K562 (cell line): ENCODE measurements at regions not wholly inside any gene's neighbourhood (a gene's known extent, or its start where the extent isn't known, plus 50 kb on each side); places are given as distances from the start of the nearest gene placed in this dataset.

Experiments used
- ATAC-seq: fragments of 200-7000 bp; cut with Tn5 transposase; 3 replicates; pipeline ENCODE4 v1.9.1; 2020; ENCODE audit warnings: moderate library complexity
- BruUV-seq: library from RNA; stranded (reverse); fragments of 400-500 nt; replicated peaks from 2 replicates; lab custom pipeline; 2021; lab: Mats Ljungman, UMichigan
- CTCF ChIA-PET: fragments of 300-600 bp; formaldehyde crosslinking; extraction: SDS; loops from one replicate; lab custom pipeline; 2021; ENCODE audit warnings: low intra/inter-chr PET ratio; lab: Yijun Ruan, JAX
- POLR2A ChIA-PET: fragments of 300-600, 350-650 bp; sonication (Branson Sonifier 250); formaldehyde crosslinking; extraction: SDS; loops from one replicate; lab custom pipeline; 2021; ENCODE audit warnings: antibody characterized with exemption, inconsistent platforms; lab: Yijun Ruan, JAX
- DNase-seq, 4 experiments: peaks; one replicate each; pipeline versions ENCODE4 v3.0.0 to v3.0.0-alpha.2; 2011 to 2018; ENCODE audit warnings: low spot score in 3 of 4, mixed read lengths in 3 of 4; ENCODE audit errors: extremely low read depth in 1 of 4
- FAIRE-seq: peaks from 2 replicates; lab custom pipeline; 2011; peaks lifted over from hg19 to GRCh38; lab: Jason Lieb, UNC
- H2AFZ ChIP-seq: 2 replicates; pipeline ENCODE4 v1.6.0; 2011; ENCODE audit warnings: low read depth, low read length, control low read depth, inconsistent platforms
- H3K27ac ChIP-seq: fragments of 200-600 bp; 3 replicates; pipeline ENCODE4 v1.8.0; 2011; ENCODE audit warnings: low read depth, mild to moderate bottlenecking, control low read depth, inconsistent platforms, low read length, moderate library complexity, mixed read lengths; ENCODE audit errors: extremely low read depth
- H3K27me3 ChIP-seq, 2 experiments: fragments of 300-600 bp in 1 of 2; 2 replicates in 1 of 2; 3 replicates in 1 of 2; pipeline versions ENCODE4 v1.6.0 to v1.8.0; 2011; ENCODE audit warnings: inconsistent platforms in 2 of 2, low read length in 2 of 2, mild to moderate bottlenecking in 1 of 2, mixed read lengths in 1 of 2, moderate library complexity in 1 of 2; ENCODE audit not compliant: control insufficient read depth in 2 of 2, insufficient read depth in 2 of 2
- H3K36me3 ChIP-seq: fragments of 300-600 bp; 3 replicates; pipeline ENCODE4 v1.8.0; 2011; ENCODE audit warnings: mild to moderate bottlenecking, low read length, inconsistent platforms; ENCODE audit not compliant: control insufficient read depth, insufficient read depth
- H3K4me1 ChIP-seq, 2 experiments: fragments of 200-600 bp in 1 of 2; replicated peaks in 1 of 2; 2 replicates in 1 of 2; 3 replicates in 1 of 2; pipeline versions ENCODE4 v1.5.1 to v1.8.0; 2011; ENCODE audit warnings: inconsistent platforms in 2 of 2, low read length in 2 of 2, mild to moderate bottlenecking in 1 of 2, mixed read lengths in 1 of 2, moderate library complexity in 1 of 2; ENCODE audit not compliant: control insufficient read depth in 2 of 2, insufficient read depth in 2 of 2
- H3K4me2 ChIP-seq: 2 replicates; pipeline ENCODE4 v1.6.1; 2011; ENCODE audit warnings: low read length, control low read depth, inconsistent platforms, mixed read lengths; ENCODE audit not compliant: insufficient read depth
- H3K4me3 ChIP-seq: fragments of 200-600 bp; sonication (generic), shearing (Covaris generic); 2 replicates; pipeline ENCODE4 v1.5.1; 2016; ENCODE audit warnings: control low read depth, inconsistent platforms
- H3K79me2 ChIP-seq: fragments of 200-600 bp; 3 replicates; pipeline ENCODE4 v1.8.0; 2011; ENCODE audit warnings: low read length, inconsistent platforms; ENCODE audit not compliant: control insufficient read depth, insufficient read depth
- H3K9ac ChIP-seq, 2 experiments: 2 replicates each; pipeline versions ENCODE4 v1.6.0 to v1.6.1; 2011; ENCODE audit warnings: low read depth in 2 of 2, low read length in 2 of 2, control low read depth in 1 of 2, inconsistent platforms in 1 of 2, mild to moderate bottlenecking in 1 of 2, mixed read lengths in 1 of 2; ENCODE audit not compliant: insufficient read depth in 1 of 2
- H3K9me1 ChIP-seq: one replicate; pipeline ENCODE4 v1.6.0; 2011; ENCODE audit warnings: inconsistent platforms, mild to moderate bottlenecking, low read length, moderate library complexity; ENCODE audit not compliant: control insufficient read depth, insufficient read depth
- H3K9me3 ChIP-seq: replicated peaks from 2 replicates; pipeline ENCODE4 v1.5.1; 2011; ENCODE audit warnings: low read depth, low read length, inconsistent platforms; ENCODE audit not compliant: control insufficient read depth, insufficient read depth
- H4K20me1 ChIP-seq: replicated peaks from 2 replicates; pipeline ENCODE4 v1.6.1; 2011; ENCODE audit warnings: low read length, inconsistent platforms, mixed read lengths; ENCODE audit not compliant: control insufficient read depth, insufficient read depth
- CHD4 ChIP-seq: fragments of 200-600 bp; sonication (generic); IDR thresholded peaks from 3 replicates; pipeline ENCODE4 v1.6.1; 2012; ENCODE audit warnings: low read depth, mild to moderate bottlenecking, mixed read lengths, low read length, inconsistent platforms; ENCODE audit not compliant: insufficient read depth, insufficient replicate concordance, poor library complexity, severe bottlenecking
- DNMT1 ChIP-seq: fragments of 450-650 bp; IDR thresholded peaks from 2 replicates; pipeline ENCODE4 v1.6.1; 2016; ENCODE audit warnings: antibody characterized with exemption, mild to moderate bottlenecking
- PHB2 ChIP-seq: fragments of 450-650 bp; IDR thresholded peaks from 2 replicates; pipeline ENCODE4 v1.6.1; 2017; ENCODE audit warnings: low read depth
- RCOR1 ChIP-seq, 2 experiments: IDR thresholded peaks; 2 replicates each; pipeline ENCODE4 v1.6.1; 2012; ENCODE audit warnings: low read depth in 2 of 2, low read length in 2 of 2, borderline replicate concordance in 1 of 2, improper control_type of control experiment in 1 of 2
- SMARCB1 ChIP-seq: IDR thresholded peaks from 2 replicates; pipeline ENCODE4 v1.6.1; 2011; ENCODE audit warnings: improper control_type of control experiment, low read depth; ENCODE audit not compliant: insufficient read length
- ZEB2 ChIP-seq: fragments of 450-650 bp; IDR thresholded peaks from 2 replicates; pipeline ENCODE4 v1.6.1; 2016
- ZNF282 ChIP-seq: sonication (generic); formaldehyde crosslinking; IDR thresholded peaks from 2 replicates; pipeline ENCODE4 v1.8.1; 2023; ENCODE audit warnings: missing genetic modification reagents
- ZNF75A ChIP-seq: fragments of 450-650 bp; formaldehyde crosslinking; IDR thresholded peaks from 2 replicates; pipeline ENCODE4 v1.4.0; 2020; ENCODE audit warnings: mild to moderate bottlenecking
- WGBS: fragments of 100-300 bp; shearing (Covaris generic); methylation state at CpG from one replicate; pipeline ENCODE4 v1.1.6; 2016; ENCODE audit warnings: low coverage, mixed read lengths; ENCODE audit not compliant: insufficient coverage; ENCODE audit errors: missing lambda C conversion rate; 5-methylcytosine and 5-hydroxymethylcytosine counted together
- in situ Hi-C: fragments of 300-500 bp; cut with MboI; formaldehyde crosslinking; loops from 4 replicates; pipeline ENCODE4 v1.15.0; 2018; ENCODE audit warnings: inconsistent platforms, mixed read lengths
- intact Hi-C: fragments of 100-400 bp; cut with micrococcal nuclease; formaldehyde crosslinking; loops from 2 replicates; pipeline ENCODE4 v1.14.2; 2022
- TF ChIP-seq, protein P1 (sequence below): fragments of 450-650 bp; formaldehyde crosslinking; conservative IDR thresholded peaks from 2 replicates; pipeline ENCODE4 v1.4.0; 2022; ENCODE audit warnings: mild to moderate bottlenecking, missing genetic modification characterization
- TF ChIP-seq, protein P2 (sequence below): fragments of 250-450 bp; sonication (Bioruptor Pico); IDR thresholded peaks from 2 replicates; pipeline ENCODE4 v1.5.0; 2020; ENCODE audit warnings: mild to moderate bottlenecking, borderline replicate concordance

DNA sequence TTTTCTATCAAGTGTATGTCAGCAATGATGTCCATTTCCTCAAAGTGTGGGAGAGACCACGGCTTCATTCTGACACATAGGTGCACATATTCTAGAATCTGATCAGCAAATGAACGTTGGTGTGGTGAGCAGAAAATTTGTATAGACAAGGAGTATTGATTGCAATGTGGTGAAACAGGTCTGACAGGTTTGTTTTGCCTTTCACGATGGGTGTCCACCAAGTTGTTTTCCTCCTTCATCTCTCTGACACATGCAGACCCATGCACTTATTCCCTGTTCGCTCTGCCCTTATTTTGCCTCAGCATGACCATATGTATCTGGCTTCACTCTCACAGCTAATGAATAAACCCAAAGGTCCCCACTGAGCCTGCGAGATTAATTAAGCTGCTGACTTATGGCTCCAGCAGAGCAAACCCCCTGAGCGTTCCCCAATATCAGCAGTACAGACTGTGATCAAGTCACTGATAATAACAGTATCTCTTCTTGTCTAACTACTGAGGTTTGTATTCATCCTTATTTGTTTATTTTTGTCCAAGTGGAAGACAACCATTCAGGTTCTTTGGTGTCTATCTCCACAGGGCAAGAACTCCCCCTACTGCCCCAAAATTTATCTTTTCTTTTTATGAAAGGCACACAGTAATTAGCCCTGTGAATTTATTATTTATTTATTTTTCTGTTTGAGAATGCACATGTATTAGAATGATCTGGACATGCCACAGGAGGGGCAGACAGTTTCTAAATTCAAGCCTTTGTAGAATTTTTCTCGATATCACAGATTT, 178.3 kb upstream of the HSFY2 start (continued):
- TF ChIP-seq, protein P1, sequence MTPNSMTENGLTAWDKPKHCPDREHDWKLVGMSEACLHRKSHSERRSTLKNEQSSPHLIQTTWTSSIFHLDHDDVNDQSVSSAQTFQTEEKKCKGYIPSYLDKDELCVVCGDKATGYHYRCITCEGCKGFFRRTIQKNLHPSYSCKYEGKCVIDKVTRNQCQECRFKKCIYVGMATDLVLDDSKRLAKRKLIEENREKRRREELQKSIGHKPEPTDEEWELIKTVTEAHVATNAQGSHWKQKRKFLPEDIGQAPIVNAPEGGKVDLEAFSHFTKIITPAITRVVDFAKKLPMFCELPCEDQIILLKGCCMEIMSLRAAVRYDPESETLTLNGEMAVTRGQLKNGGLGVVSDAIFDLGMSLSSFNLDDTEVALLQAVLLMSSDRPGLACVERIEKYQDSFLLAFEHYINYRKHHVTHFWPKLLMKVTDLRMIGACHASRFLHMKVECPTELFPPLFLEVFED (CRISPR knock-in tag): no peak
- TF ChIP-seq CHD4 (no peak), RCOR1 (IDR thresholded peaks at IDR 0.05; ENCODE audit: borderline replicate concordance in 1 of 2, low read depth in 2 of 2, low read length in 2 of 2) (no peak), DNMT1 (no peak), ZNF282 (no peak), ZEB2 (no peak), PHB2 (no peak)

DNA sequence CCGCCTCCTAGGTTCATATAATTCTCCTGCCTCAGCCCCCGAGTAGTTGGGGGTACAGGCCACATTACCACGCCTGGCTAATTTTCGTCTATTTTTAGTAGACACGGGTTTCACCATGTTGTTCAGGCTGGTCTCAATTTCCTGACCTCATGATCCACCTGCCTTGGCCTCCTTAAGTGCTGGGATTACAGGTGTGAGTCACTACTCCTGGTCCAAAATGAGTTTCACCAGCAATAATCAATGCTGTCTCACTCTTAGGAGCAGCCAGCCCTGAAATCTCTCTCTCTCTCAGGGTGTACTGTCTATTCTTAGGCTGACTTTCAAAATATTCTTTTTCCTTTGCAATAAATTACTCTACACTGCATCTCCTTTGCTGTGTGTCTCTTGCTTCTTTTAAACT, 177.5 kb upstream of the HSFY2 start:
- no peak for ATAC-seq
- Histone ChIP-seq H3K27me3 (no peaks in the 10 kb centered on the region), H2AFZ (no peak overlapping the region), H3K36me3 (no peaks in the 10 kb centered on the region), H3K4me1 (no peaks in the 10 kb centered on the region), H3K9me1 (no peaks in the 10 kb centered on the region), H3K9ac (no peak overlapping the region), H4K20me1 (no peaks in the 10 kb centered on the region), H3K9me3 (no peaks in the 10 kb centered on the region), H3K4me3 (no peak overlapping the region), H3K79me2 (no peaks in the 10 kb centered on the region), H3K4me2 (no peak overlapping the region), H3K27ac (no peak overlapping the region)
- TF ChIP-seq SMARCB1: no peak
- TF ChIP-seq, protein P2, sequence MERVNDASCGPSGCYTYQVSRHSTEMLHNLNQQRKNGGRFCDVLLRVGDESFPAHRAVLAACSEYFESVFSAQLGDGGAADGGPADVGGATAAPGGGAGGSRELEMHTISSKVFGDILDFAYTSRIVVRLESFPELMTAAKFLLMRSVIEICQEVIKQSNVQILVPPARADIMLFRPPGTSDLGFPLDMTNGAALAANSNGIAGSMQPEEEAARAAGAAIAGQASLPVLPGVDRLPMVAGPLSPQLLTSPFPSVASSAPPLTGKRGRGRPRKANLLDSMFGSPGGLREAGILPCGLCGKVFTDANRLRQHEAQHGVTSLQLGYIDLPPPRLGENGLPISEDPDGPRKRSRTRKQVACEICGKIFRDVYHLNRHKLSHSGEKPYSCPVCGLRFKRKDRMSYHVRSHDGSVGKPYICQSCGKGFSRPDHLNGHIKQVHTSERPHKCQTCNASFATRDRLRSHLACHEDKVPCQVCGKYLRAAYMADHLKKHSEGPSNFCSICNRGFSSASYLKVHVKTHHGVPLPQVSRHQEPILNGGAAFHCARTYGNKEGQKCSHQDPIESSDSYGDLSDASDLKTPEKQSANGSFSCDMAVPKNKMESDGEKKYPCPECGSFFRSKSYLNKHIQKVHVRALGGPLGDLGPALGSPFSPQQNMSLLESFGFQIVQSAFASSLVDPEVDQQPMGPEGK (CRISPR knock-in tag): no peak
- TF ChIP-seq ZNF75A (CRISPR knock-in tag): no peak
- in situ Hi-C loops: no loop called here
- intact Hi-C loops: no loop called here
- WGBS: no CpG with 5 or more reads among the region's 5 CpGs
- FAIRE-seq: no peak
- no peak for DNase-seq
- BruUV-seq: no TSS peak
- CTCF ChIA-PET: no interaction called here
- POLR2A ChIA-PET: no interaction called here
